ENCODE measurements at regions not wholly inside any gene's neighbourhood (a gene's known extent, or its start where the extent isn't known, plus 50 kb on each side); places are given as distances from the start of the nearest gene placed in this dataset.

DNA sequence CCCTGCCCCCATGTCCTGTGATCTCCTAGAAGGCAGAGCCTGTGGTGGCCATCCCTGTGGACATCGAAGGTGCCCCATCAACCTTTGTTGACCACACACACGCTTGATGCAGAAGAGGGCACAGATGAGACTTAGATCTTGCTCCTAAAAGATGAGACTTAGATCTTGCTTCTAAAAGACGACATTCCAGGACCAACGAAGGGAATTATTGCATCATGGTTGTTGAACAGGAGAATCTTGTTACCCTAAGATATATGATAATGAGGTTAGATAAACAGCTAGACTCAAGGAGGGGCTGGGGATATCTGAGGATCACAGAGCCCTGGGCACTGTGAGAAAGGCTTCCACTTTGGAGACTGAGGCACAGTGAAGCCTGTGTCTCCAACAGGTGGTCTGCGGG, 91.1 kb upstream of the WSCD2 start:
- Histone ChIP-seq H3K36me3 (ENCODE audit: low read depth) (no peaks in the 10 kb centered on the region), H3K4me3 (no peak overlapping the region), H3K4me1 (ENCODE audit: low read depth) (no peaks in the 10 kb centered on the region), H3K9me3 (no peaks in the 10 kb centered on the region)
- no peak for ATAC-seq
- intact Hi-C loops (cut with DNase I, micrococcal nuclease): no loop called here
- TF ChIP-seq, protein P1, sequence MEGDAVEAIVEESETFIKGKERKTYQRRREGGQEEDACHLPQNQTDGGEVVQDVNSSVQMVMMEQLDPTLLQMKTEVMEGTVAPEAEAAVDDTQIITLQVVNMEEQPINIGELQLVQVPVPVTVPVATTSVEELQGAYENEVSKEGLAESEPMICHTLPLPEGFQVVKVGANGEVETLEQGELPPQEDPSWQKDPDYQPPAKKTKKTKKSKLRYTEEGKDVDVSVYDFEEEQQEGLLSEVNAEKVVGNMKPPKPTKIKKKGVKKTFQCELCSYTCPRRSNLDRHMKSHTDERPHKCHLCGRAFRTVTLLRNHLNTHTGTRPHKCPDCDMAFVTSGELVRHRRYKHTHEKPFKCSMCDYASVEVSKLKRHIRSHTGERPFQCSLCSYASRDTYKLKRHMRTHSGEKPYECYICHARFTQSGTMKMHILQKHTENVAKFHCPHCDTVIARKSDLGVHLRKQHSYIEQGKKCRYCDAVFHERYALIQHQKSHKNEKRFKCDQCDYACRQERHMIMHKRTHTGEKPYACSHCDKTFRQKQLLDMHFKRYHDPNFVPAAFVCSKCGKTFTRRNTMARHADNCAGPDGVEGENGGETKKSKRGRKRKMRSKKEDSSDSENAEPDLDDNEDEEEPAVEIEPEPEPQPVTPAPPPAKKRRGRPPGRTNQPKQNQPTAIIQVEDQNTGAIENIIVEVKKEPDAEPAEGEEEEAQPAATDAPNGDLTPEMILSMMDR (IDR thresholded peaks at IDR 0.05): no peak
- DNase-seq: no peak

DNA sequence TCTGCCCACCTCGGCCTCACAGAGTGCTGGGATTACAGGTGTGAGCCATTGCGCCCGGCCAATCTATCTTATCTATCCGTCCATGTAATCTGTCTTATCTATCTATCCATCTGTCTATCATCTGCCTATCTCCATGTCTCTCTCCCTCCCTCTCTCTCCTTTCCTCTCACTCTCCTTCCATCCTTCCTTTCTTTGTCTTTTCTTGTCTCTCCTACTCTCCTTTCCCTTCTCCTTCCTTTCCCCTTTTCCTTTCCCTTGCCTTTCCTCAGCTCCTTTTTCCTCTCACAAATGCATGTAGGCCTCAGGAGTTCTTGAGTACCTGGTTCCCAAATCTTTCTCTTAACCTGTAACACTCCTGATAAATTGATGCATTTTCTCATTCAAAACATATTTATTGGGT, 89.3 kb upstream of the WSCD2 start:
- Histone ChIP-seq H3K4me3 (no peak overlapping the region), H3K36me3 (ENCODE audit: low read depth) (no peaks in the 10 kb centered on the region), H3K4me1 (ENCODE audit: low read depth) (no peaks in the 10 kb centered on the region), H3K9me3 (no peaks in the 10 kb centered on the region)
- no peak for DNase-seq
- intact Hi-C loops (cut with DNase I, micrococcal nuclease): no loop called here
- TF ChIP-seq, protein P1 (IDR thresholded peaks at IDR 0.05): no peak
- no peak for ATAC-seq

DNA sequence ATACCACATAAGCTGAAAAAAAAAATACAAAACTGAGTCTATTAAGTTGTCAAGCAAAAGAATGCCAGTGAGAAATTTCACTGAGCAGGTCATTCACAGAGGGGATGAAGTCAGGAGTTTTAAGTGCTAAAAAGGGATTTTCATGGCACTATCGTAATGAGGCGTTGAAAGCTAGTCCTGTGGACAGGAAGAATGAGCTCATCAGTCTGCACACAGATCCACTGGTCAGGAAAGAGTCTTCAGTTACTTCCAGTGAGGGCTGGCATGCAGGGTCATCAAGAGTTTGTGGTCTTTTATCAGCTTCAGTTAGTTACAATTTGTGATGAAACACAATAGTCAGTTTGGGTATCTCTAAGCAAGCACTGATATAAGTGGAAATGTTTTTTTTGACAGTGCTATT, 88.1 kb upstream of the WSCD2 start:
- ATAC-seq (no peak), DNase-seq (no peak)
- Histone ChIP-seq H3K36me3 (ENCODE audit: low read depth) (no peaks in the 10 kb centered on the region), H3K4me3 (no peak overlapping the region), H3K4me1 (ENCODE audit: low read depth) (no peaks in the 10 kb centered on the region), H3K9me3 (no peaks in the 10 kb centered on the region)
- TF ChIP-seq, protein P1 (IDR thresholded peaks at IDR 0.05): no peak
- intact Hi-C loops (cut with DNase I, micrococcal nuclease): no loop called here

DNA sequence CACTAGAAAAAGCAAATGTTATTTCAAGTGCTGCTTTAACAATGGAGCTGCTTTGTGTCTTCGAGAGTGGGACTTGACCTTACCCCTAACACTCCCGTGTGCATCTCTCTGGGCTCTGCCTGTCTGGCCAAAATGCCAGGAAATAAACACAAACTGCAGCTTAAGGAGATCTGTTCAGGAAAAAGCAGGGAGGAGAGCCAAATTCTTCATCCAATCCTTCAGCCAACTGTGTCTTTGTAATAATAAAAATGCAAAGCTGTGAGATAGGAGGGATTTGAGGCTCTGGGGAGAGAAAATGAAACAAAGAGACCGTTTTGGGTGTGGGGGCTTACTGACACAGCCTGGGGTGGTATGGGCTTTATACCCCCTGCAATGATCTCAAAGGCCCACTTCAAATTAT, 85.8 kb upstream of the WSCD2 start:
- Histone ChIP-seq H3K36me3 (ENCODE audit: low read depth) (no peaks in the 10 kb centered on the region), H3K9me3 (no peaks in the 10 kb centered on the region), H3K4me1 (ENCODE audit: low read depth) (no peaks in the 10 kb centered on the region), H3K4me3 (no peak overlapping the region)
- DNase-seq: no peak
- intact Hi-C loops (cut with DNase I, micrococcal nuclease): no loop called here
- TF ChIP-seq, protein P1 (IDR thresholded peaks at IDR 0.05): no peak
- no peak for ATAC-seq

DNA sequence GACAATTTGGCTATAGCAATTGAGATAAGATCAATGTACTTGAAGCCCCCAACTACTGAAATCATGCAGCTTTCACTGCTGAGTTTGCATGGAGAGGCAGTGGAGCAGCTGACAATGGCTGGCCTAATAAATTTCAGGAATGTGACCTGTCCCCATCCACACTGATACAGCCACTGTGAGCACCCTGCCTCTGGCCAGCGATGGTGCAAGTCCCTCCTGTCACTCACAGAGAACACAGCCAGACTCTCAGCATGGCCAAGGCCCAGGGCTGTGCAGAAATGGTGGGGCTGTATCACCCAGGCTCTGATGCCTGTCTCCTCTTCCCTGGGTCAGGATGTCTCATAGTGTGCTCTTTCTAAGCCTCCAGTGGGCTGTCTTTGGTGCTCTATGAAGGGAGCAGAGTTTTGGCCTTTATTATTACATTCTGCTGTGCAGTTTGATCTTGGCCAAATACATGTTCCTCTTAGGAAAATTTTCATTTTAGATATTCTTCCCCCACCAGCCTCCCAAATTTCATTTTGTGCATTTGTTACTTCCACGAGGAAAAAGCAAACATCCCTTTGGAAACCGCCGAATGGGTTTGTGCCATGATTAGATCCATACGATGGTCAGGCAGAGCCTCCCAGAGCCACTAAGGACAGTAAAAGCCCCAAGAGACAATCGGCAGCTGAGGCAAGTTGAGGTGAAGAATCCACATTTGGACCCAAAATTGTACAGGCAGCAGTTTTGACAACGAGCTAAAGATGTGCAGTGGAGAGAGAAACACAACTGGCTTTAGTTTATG, 85.1 kb upstream of the WSCD2 start:
- intact Hi-C loops (cut with DNase I, micrococcal nuclease): no loop called here
- TF ChIP-seq, protein P1 (IDR thresholded peaks at IDR 0.05): no peak
- Histone ChIP-seq H3K4me3 (no peak overlapping the region), H3K4me1 (ENCODE audit: low read depth) (no peaks in the 10 kb centered on the region), H3K9me3 (no peaks in the 10 kb centered on the region), H3K36me3 (ENCODE audit: low read depth) (no peaks in the 10 kb centered on the region)
- ATAC-seq: no peak
- DNase-seq: no peak

DNA sequence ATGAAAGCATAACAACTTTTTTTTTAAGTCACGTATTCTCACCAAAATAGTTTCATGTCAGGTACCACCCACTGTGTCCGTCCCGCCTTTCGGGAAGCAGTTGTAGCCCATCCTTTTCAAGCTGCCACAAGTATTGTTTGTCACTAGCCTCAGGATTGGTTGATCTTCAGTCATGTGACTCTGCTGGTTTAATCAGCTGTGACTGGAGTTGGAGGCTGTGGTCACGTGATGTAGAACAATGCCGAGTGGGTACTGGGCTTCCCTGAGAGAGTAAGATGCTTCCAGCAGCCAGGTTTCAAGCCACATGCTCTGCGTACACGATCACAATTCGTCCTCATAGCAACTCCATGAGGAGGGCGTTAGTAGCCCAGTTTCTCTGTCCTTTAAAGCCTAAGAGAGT, 83.0 kb upstream of the WSCD2 start:
- no peaks in the 10 kb centered on the region for H3K9me3 ChIP-seq
- ATAC-seq (no peak), DNase-seq (no peak)
- TF ChIP-seq, protein P1 (IDR thresholded peaks at IDR 0.05): no peak
- H3K4me3 ChIP-seq: no peak overlapping the region
- no peaks in the 10 kb centered on the region for H3K36me3 ChIP-seq (ENCODE audit: low read depth)
- no peaks in the 10 kb centered on the region for H3K4me1 ChIP-seq (ENCODE audit: low read depth)
- intact Hi-C loops (cut with DNase I, micrococcal nuclease): no loop called here
